ENCODE measurements at regions not wholly inside any gene's neighbourhood (a gene's known extent, or its start where the extent isn't known, plus 50 kb on each side); places are given as distances from the start of the nearest gene placed in this dataset.

- DNase-seq (ENCODE audit: low spot score): no peak
These were observed 212.1 kb upstream of the MIR17HG start for GRCh38 chr13:91135376-91135775.

GRCh38 chr13:91135968-91136367, 211.5 kb upstream of the MIR17HG start:
- no peak for DNase-seq (ENCODE audit: low spot score)

GRCh38 chr13:91136806-91137205, 210.7 kb upstream of the MIR17HG start:
- DNase-seq (ENCODE audit: low spot score): no peak

GRCh38 chr13:91139232-91139631, 208.3 kb upstream of the MIR17HG start:
- DNase-seq (ENCODE audit: low spot score): no peak

GRCh38 chr13:91141543-91142061, 205.9 kb upstream of the MIR17HG start:
- DNase-seq (ENCODE audit: low spot score): no peak

GRCh38 chr13:91142572-91142971, 204.9 kb upstream of the MIR17HG start:
- no peak for DNase-seq (ENCODE audit: low spot score)

- DNase-seq (ENCODE audit: low spot score): no peak
These were observed 203.4 kb upstream of the MIR17HG start for GRCh38 chr13:91144054-91144453.

- no peak for DNase-seq (ENCODE audit: low spot score)
These were observed 203.0 kb upstream of the MIR17HG start for GRCh38 chr13:91144486-91144885.

GRCh38 chr13:91145571-91146205, 201.8 kb upstream of the MIR17HG start:
- no peak for DNase-seq (ENCODE audit: low spot score)

GRCh38 chr13:91146601-91147000, 200.9 kb upstream of the MIR17HG start:
- DNase-seq (ENCODE audit: low spot score): no peak

- no peak for DNase-seq (ENCODE audit: low spot score)
These were observed 199.4 kb upstream of the MIR17HG start for GRCh38 chr13:91148098-91148497.

- DNase-seq (ENCODE audit: low spot score): no peak
These were observed 195.6 kb upstream of the MIR17HG start for GRCh38 chr13:91151921-91152320.

- DNase-seq (ENCODE audit: low spot score): no peak
These were observed 194.1 kb upstream of the MIR17HG start for GRCh38 chr13:91153372-91153771.

- no peak for DNase-seq (ENCODE audit: low spot score)
These were observed 192.7 kb upstream of the MIR17HG start for GRCh38 chr13:91154558-91155353.

- no peak for DNase-seq (ENCODE audit: low spot score)
These were observed 191.9 kb upstream of the MIR17HG start for GRCh38 chr13:91155512-91156114.

- DNase-seq (ENCODE audit: low spot score): no peak
These were observed 190.0 kb upstream of the MIR17HG start for GRCh38 chr13:91157273-91158016.

- no peak for DNase-seq (ENCODE audit: low spot score)
These were observed 189.5 kb upstream of the MIR17HG start for GRCh38 chr13:91158017-91158395.

- no peak for DNase-seq (ENCODE audit: low spot score)
These were observed 185.3 kb upstream of the MIR17HG start for GRCh38 chr13:91162180-91162579.

- DNase-seq (ENCODE audit: low spot score): no peak
These were observed 184.9 kb upstream of the MIR17HG start for GRCh38 chr13:91162589-91162988.

GRCh38 chr13:91165758-91166157, 181.7 kb upstream of the MIR17HG start:
- DNase-seq (ENCODE audit: low spot score): no peak

- DNase-seq (ENCODE audit: low spot score): no peak
These were observed 180.6 kb upstream of the MIR17HG start for GRCh38 chr13:91166714-91167511.
